Gastrocnemius medialis (tissue), 4 donors: ENCODE measurements at regions not wholly inside any gene's neighbourhood (a gene's known extent, or its start where the extent isn't known, plus 50 kb on each side); places are given as distances from the start of the nearest gene placed in this dataset.

Experiments used
- POLR2A ChIP-seq, 2 donors: fragments of 450-650 bp; IDR thresholded peaks; one replicate each; pipeline ENCODE4 v1.6.1; 2017; ENCODE audit warnings: antibody characterized with exemption in 2 of 2, mild to moderate bottlenecking in 2 of 2, moderate library complexity in 2 of 2
- TF ChIP-seq, protein P1 (sequence below), 5 experiments: fragments of 450-650 bp in 3 of 5; fragments of 200-600 bp in 2 of 5; sonication (generic) in 2 of 5; IDR thresholded peaks in 4 of 5; conservative IDR thresholded peaks in 1 of 5; 1 replicate in 4 of 5; 2 replicates in 1 of 5; pipeline ENCODE4 v1.5.1; 2016 to 2019; ENCODE audit warnings: antibody characterized with exemption in 5 of 5, mild to moderate bottlenecking in 3 of 5, moderate library complexity in 3 of 5

DNA sequence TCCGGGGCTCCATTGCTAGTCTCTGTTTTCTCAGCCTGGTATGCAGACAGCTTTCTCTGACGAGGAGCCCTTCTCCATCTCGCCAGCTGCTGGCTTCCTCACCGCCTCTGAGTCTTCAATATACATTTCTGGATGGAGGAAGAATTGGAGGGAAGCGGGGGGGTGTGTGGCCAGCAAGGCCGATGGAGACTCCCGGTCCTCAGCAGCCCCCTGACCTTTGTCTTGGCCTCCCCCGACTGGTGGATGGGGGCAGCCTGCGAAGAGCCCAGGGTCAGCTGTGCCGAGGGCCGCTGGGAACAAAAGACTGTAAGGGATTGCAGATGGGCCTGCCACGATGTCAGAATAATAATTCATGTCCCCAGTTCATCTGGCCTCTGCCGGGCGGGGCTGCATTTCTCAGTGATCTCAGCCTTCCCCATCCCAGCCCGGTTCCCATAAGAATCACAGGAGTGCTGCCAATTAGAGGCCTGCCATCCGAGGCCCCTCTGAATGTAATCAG is 54.3 kb upstream of the STX16 start:
- TF ChIP-seq, protein P1, sequence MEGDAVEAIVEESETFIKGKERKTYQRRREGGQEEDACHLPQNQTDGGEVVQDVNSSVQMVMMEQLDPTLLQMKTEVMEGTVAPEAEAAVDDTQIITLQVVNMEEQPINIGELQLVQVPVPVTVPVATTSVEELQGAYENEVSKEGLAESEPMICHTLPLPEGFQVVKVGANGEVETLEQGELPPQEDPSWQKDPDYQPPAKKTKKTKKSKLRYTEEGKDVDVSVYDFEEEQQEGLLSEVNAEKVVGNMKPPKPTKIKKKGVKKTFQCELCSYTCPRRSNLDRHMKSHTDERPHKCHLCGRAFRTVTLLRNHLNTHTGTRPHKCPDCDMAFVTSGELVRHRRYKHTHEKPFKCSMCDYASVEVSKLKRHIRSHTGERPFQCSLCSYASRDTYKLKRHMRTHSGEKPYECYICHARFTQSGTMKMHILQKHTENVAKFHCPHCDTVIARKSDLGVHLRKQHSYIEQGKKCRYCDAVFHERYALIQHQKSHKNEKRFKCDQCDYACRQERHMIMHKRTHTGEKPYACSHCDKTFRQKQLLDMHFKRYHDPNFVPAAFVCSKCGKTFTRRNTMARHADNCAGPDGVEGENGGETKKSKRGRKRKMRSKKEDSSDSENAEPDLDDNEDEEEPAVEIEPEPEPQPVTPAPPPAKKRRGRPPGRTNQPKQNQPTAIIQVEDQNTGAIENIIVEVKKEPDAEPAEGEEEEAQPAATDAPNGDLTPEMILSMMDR (IDR thresholded peaks at IDR 0.05 in 4 of 5, conservative IDR thresholded peaks at IDR 0.05 in 1 of 5): no peak
- no peak for TF ChIP-seq POLR2A (IDR thresholded peaks at IDR 0.05)
